H1 (cell line): ENCODE measurements at regions not wholly inside any gene's neighbourhood (a gene's known extent, or its start where the extent isn't known, plus 50 kb on each side); places are given as distances from the start of the nearest gene placed in this dataset.

Experiments used
- CTCF ChIA-PET: fragments of 300-600 bp; sonication (Branson Sonifier 250); formaldehyde crosslinking; loops from one replicate; lab custom pipeline; 2021; ENCODE audit not compliant: partially characterized antibody; lab: Charles Lee
- POLR2A ChIA-PET: fragments of 300-600 bp; sonication (Branson Sonifier 250); formaldehyde crosslinking; loops from one replicate; lab custom pipeline; 2021; ENCODE audit warnings: inconsistent platforms; ENCODE audit not compliant: partially characterized antibody; lab: Charles Lee
- DNase-seq, 2 experiments: peaks; one replicate each; pipeline versions ENCODE4 v3.0.0 to v3.0.0-alpha.2; 2010 to 2022; ENCODE audit warnings: low spot score in 2 of 2, low read depth in 1 of 2, mixed read lengths in 1 of 2
- FAIRE-seq: peaks from 2 replicates; lab custom pipeline; 2011; peaks lifted over from hg19 to GRCh38; lab: Jason Lieb, UNC
- H2AFZ ChIP-seq: 2 replicates; pipeline ENCODE4 v1.8.1; 2012; ENCODE audit warnings: low read length, inconsistent platforms
- H2AK5ac ChIP-seq: 2 replicates; pipeline ENCODE4 v1.6.1; 2013; ENCODE audit warnings: low read depth, low read length
- H2BK120ac ChIP-seq: replicated peaks from 2 replicates; pipeline ENCODE3; 2013; ENCODE audit warnings: low read depth, low read length, inconsistent platforms
- H2BK12ac ChIP-seq: 2 replicates; pipeline ENCODE4 v1.6.1; 2013; ENCODE audit warnings: low read depth, low read length
- H2BK15ac ChIP-seq: 2 replicates; pipeline ENCODE4 v1.6.1; 2013; ENCODE audit warnings: low read length
- H2BK20ac ChIP-seq: 2 replicates; pipeline ENCODE4 v1.6.1; 2013; ENCODE audit warnings: low read length
- H2BK5ac ChIP-seq: 2 replicates; pipeline ENCODE4 v1.6.1; 2013; ENCODE audit warnings: low read depth, low read length
- H3K14ac ChIP-seq: 2 replicates; pipeline ENCODE4 v1.6.1; 2013; ENCODE audit warnings: inconsistent platforms; ENCODE audit not compliant: insufficient read length
- H3K18ac ChIP-seq: 2 replicates; pipeline ENCODE4 v1.6.1; 2013; ENCODE audit warnings: low read length; ENCODE audit errors: extremely low read depth
- H3K23ac ChIP-seq: 2 replicates; pipeline ENCODE4 v1.6.1; 2013; ENCODE audit warnings: inconsistent platforms; ENCODE audit not compliant: insufficient read length
- H3K23me2 ChIP-seq: 2 replicates; pipeline ENCODE4 v1.6.1; 2013; ENCODE audit warnings: low read depth, low read length
- H3K27ac ChIP-seq: 2 replicates; pipeline ENCODE4 v1.6.1; 2011; ENCODE audit warnings: low read depth, low read length, inconsistent platforms
- H3K27me3 ChIP-seq, 4 experiments: replicated peaks in 1 of 4; 1 replicate in 1 of 4; 2 replicates in 3 of 4; pipeline versions ENCODE4 v1.6.1 to v1.8.1; 2011 to 2013; ENCODE audit warnings: low read length in 3 of 4, mild to moderate bottlenecking in 3 of 4, inconsistent platforms in 2 of 4, mixed read lengths in 2 of 4, moderate library complexity in 1 of 4; ENCODE audit not compliant: control insufficient read depth in 3 of 4, insufficient read depth in 3 of 4; ENCODE audit errors: extremely low read depth in 1 of 4
- H3K36me3 ChIP-seq, 4 experiments: 2 replicates each; pipeline versions ENCODE4 v1.6.1 to v1.8.1; 2011 to 2013; ENCODE audit warnings: mild to moderate bottlenecking in 4 of 4, low read length in 3 of 4, moderate library complexity in 2 of 4, control low read depth in 1 of 4, inconsistent platforms in 1 of 4; ENCODE audit not compliant: insufficient read depth in 4 of 4, control insufficient read depth in 2 of 4
- H3K4ac ChIP-seq: replicated peaks from 2 replicates; pipeline ENCODE3; 2013; ENCODE audit warnings: low read length, low read depth, mixed read lengths, inconsistent platforms; ENCODE audit not compliant: insufficient read length
- H3K4me1 ChIP-seq, 4 experiments: replicated peaks in 1 of 4; 1 replicate in 1 of 4; 2 replicates in 3 of 4; pipeline versions ENCODE4 v1.6.1 to v1.8.1; 2011 to 2013; ENCODE audit warnings: low read length in 3 of 4, inconsistent platforms in 2 of 4, mixed read lengths in 1 of 4; ENCODE audit not compliant: insufficient read depth in 4 of 4, control insufficient read depth in 3 of 4
- H3K4me2 ChIP-seq, 2 experiments: 2 replicates each; pipeline versions ENCODE4 v1.6.1 to v1.8.1; 2011 to 2013; ENCODE audit warnings: low read depth in 2 of 2, low read length in 2 of 2, control low read depth in 1 of 2, inconsistent platforms in 1 of 2, mild to moderate bottlenecking in 1 of 2; ENCODE audit not compliant: insufficient read depth in 1 of 2
- H3K4me3 ChIP-seq, 4 experiments: fragments of 200-600, 300-600 bp in 1 of 4; sonication (generic), shearing (Covaris generic), sonication (Bioruptor Twin) in 1 of 4; 2 replicates each; pipeline versions ENCODE4 v1.5.1 to v1.8.1; 2011 to 2016; ENCODE audit warnings: low read length in 4 of 4, low read depth in 3 of 4, control low read depth in 2 of 4, inconsistent platforms in 2 of 4, mild to moderate bottlenecking in 2 of 4, mixed read lengths in 1 of 4, moderate library complexity in 1 of 4; ENCODE audit not compliant: insufficient read depth in 2 of 4; ENCODE audit errors: extremely low read depth in 1 of 4
- H3K56ac ChIP-seq: replicated peaks from 2 replicates; pipeline ENCODE3; 2013; ENCODE audit warnings: low read depth, mild to moderate bottlenecking, mixed read lengths, low read length, inconsistent platforms; ENCODE audit not compliant: insufficient read length
- H3K79me1 ChIP-seq: 2 replicates; pipeline ENCODE4 v1.6.1; 2013; ENCODE audit warnings: low read depth, low read length, control low read depth
- H3K79me2 ChIP-seq, 2 experiments: 2 replicates each; pipeline versions ENCODE4 v1.6.1 to v1.8.1; 2012 to 2013; ENCODE audit warnings: low read length in 2 of 2, mild to moderate bottlenecking in 2 of 2, inconsistent platforms in 1 of 2; ENCODE audit not compliant: insufficient read depth in 2 of 2, control insufficient read depth in 1 of 2
- H3K9ac ChIP-seq, 4 experiments: replicated peaks in 1 of 4; 1 replicate in 1 of 4; 2 replicates in 3 of 4; pipeline versions ENCODE4 v1.6.1 to v1.8.1; 2011 to 2013; ENCODE audit warnings: low read depth in 3 of 4, low read length in 3 of 4, control low read depth in 2 of 4, mild to moderate bottlenecking in 2 of 4, moderate library complexity in 2 of 4, inconsistent platforms in 1 of 4; ENCODE audit errors: extremely low read depth in 1 of 4
- H3K9me3 ChIP-seq, 2 experiments: 2 replicates each; pipeline versions ENCODE4 v1.6.1 to v1.8.1; 2012 to 2013; ENCODE audit warnings: mild to moderate bottlenecking in 2 of 2, moderate library complexity in 2 of 2, control low read depth in 1 of 2, inconsistent platforms in 1 of 2, low read depth in 1 of 2, low read length in 1 of 2, mixed read lengths in 1 of 2; ENCODE audit not compliant: insufficient read depth in 2 of 2
- H4K20me1 ChIP-seq, 2 experiments: replicated peaks in 1 of 2; 2 replicates each; pipeline versions ENCODE3 to v1.8.1; 2011 to 2013; ENCODE audit warnings: inconsistent platforms in 2 of 2, low read length in 2 of 2, mild to moderate bottlenecking in 1 of 2; ENCODE audit not compliant: insufficient read depth in 2 of 2, control insufficient read depth in 1 of 2
- H4K5ac ChIP-seq: 2 replicates; pipeline ENCODE4 v1.6.1; 2013; ENCODE audit warnings: low read length, low read depth, mixed read lengths, inconsistent platforms; ENCODE audit not compliant: insufficient read length
- H4K8ac ChIP-seq: 2 replicates; pipeline ENCODE4 v1.8.0; 2013; ENCODE audit warnings: mild to moderate bottlenecking, moderate library complexity, low read length, inconsistent platforms; ENCODE audit not compliant: insufficient read depth; ENCODE audit errors: extremely low read depth
- H4K91ac ChIP-seq: replicated peaks from 2 replicates; pipeline ENCODE3; 2013; ENCODE audit warnings: low read length, mixed read lengths, inconsistent platforms; ENCODE audit not compliant: insufficient read length
- KDM5A ChIP-seq: fragments of 200-600 bp; IDR thresholded peaks from 2 replicates; pipeline ENCODE4 v1.7.1; 2012; ENCODE audit warnings: mild to moderate bottlenecking, low read length, inconsistent platforms, mixed read lengths
- WGBS, 2 experiments: shearing (Covaris generic) in 1 of 2; methylation state at CpG; one replicate each; pipeline versions ENCODE4 v1.1.6 to v1.1.7; 2013 to 2015; ENCODE audit warnings: low lambda C conversion rate in 2 of 2, mixed read lengths in 2 of 2, inconsistent platforms in 1 of 2, low coverage in 1 of 2, missing lambda C conversion rate in 1 of 2; ENCODE audit not compliant: insufficient replicate concordance in 2 of 2, insufficient coverage in 1 of 2, insufficient read length in 1 of 2; ENCODE audit errors: extremely low coverage in 1 of 2, missing lambda C conversion rate in 1 of 2; 5-methylcytosine and 5-hydroxymethylcytosine counted together

GRCh38 chr1:78214334-78214733 is 168.6 kb downstream of the GIPC2 start:
- H3K36me3 ChIP-seq, result no peaks in the 10 kb centered on the region
- no peak for DNase-seq
- CTCF ChIA-PET, result interaction anchor here (0.7 kb wide), 1 partner anchor 71 kb away, joined by 4 read pairs; no protein-coding TSS in a partner anchor
- no peak overlapping the region for H3K9ac ChIP-seq
- no peak overlapping the region for H4K5ac ChIP-seq
- no peaks in the 10 kb centered on the region for H3K79me1 ChIP-seq
- POLR2A ChIA-PET, result no interaction called here
- H3K23me2 ChIP-seq, result no peaks in the 10 kb centered on the region
- no peak for TF ChIP-seq KDM5A
- TF ChIP-seq, all 59 proteins: peak for 0
- Histone ChIP-seq H3K56ac (no peak overlapping the region), H3K18ac (no peak overlapping the region), H3K4me2 (no peak overlapping the region), H4K8ac (no peak overlapping the region), H4K20me1 (no peaks in the 10 kb centered on the region), H3K4me1 (no peaks in the 10 kb centered on the region), H3K14ac (no peak overlapping the region), H3K79me2 (no peaks in the 10 kb centered on the region), H3K4ac (no peak overlapping the region), H3K9me3 (no peaks in the 10 kb centered on the region), H2AFZ (no peak overlapping the region), H2BK15ac (no peak overlapping the region), H2BK5ac (no peak overlapping the region), H3K4me3 (no peak overlapping the region), H3K27me3 (no peaks in the 10 kb centered on the region), H2BK120ac (no peak overlapping the region), H4K91ac (no peak overlapping the region), H3K27ac (no peak overlapping the region), H2AK5ac (no peak overlapping the region), H2BK12ac (no peak overlapping the region), H3K23ac (no peak overlapping the region), H2BK20ac (no peak overlapping the region)
- WGBS, 2 experiments, result 92% methylated on average over 3 of the region's 4 CpGs; no CpG with 5 or more reads in 1 of the 2 experiments
- FAIRE-seq, result no peak
